KMS-11 (cell line): ENCODE measurements at regions not wholly inside any gene's neighbourhood (a gene's known extent, or its start where the extent isn't known, plus 50 kb on each side); places are given as distances from the start of the nearest gene placed in this dataset.

ENCODE experiments used
- H2AFZ ChIP-seq: fragments of 200-600 bp; sonication (generic); 2 replicates; pipeline ENCODE4 v1.6.1; 2016; ENCODE audit warnings: antibody characterized with exemption, mixed run types, low read depth
- H3K27ac ChIP-seq: fragments of 200-600 bp; sonication (generic); 2 replicates; pipeline ENCODE4 v1.6.1; 2016; ENCODE audit warnings: mild to moderate bottlenecking, mixed run types
- H3K27me3 ChIP-seq: fragments of 200-600 bp; sonication (generic); 2 replicates; pipeline ENCODE4 v1.6.1; 2017; ENCODE audit warnings: mild to moderate bottlenecking, low read depth, mixed run types, moderate library complexity; ENCODE audit not compliant: insufficient read depth
- H3K36me3 ChIP-seq: fragments of 200-600 bp; sonication (generic); 2 replicates; pipeline ENCODE4 v1.6.1; 2017; ENCODE audit warnings: mild to moderate bottlenecking, mixed run types; ENCODE audit not compliant: insufficient read depth
- H3K4me1 ChIP-seq: fragments of 200-600 bp; sonication (generic); 2 replicates; pipeline ENCODE4 v1.6.1; 2016; ENCODE audit warnings: mild to moderate bottlenecking, low read depth, mixed run types; ENCODE audit not compliant: poor library complexity, severe bottlenecking
- H3K4me2 ChIP-seq: fragments of 200-600 bp; sonication (generic); 2 replicates; pipeline ENCODE4 v1.7.0; 2016; ENCODE audit warnings: mild to moderate bottlenecking, mixed run types
- H3K4me3 ChIP-seq: fragments of 200-600 bp; sonication (generic); IDR thresholded peaks from 2 replicates; pipeline ENCODE4 v1.6.1; 2017; ENCODE audit warnings: low read depth, low read length, mixed read lengths; ENCODE audit not compliant: insufficient read depth
- H3K79me2 ChIP-seq: fragments of 200-600 bp; sonication (generic); 2 replicates; pipeline ENCODE4 v1.6.1; 2016; ENCODE audit warnings: low read depth, mixed run types; ENCODE audit not compliant: insufficient read depth
- H3K9ac ChIP-seq: fragments of 200-600 bp; sonication (generic); 2 replicates; pipeline ENCODE4 v1.6.1; 2016; ENCODE audit warnings: mild to moderate bottlenecking, mixed run types
- H4K20me1 ChIP-seq: fragments of 200-600 bp; sonication (generic); 2 replicates; pipeline ENCODE4 v1.6.1; 2016; ENCODE audit warnings: mild to moderate bottlenecking, mixed run types; ENCODE audit not compliant: insufficient read depth
- CTCF ChIP-seq: fragments of 200-600 bp; sonication (generic); conservative IDR thresholded peaks from 2 replicates; pipeline ENCODE4 v1.6.1; 2017; ENCODE audit warnings: low read depth, mild to moderate bottlenecking, antibody characterized with exemption, low read length, moderate library complexity, mixed read lengths

GRCh38 chr2:88829607-88830463 lies 138.4 kb downstream of the RPIA start:
- Histone ChIP-seq H4K20me1 (no peaks in the 10 kb centered on the region), H2AFZ (no peak overlapping the region)
- TF ChIP-seq CTCF = no peak

GRCh38 chr2:88831071-88831791 lies 139.8 kb downstream of the RPIA start:
- H3K4me1 ChIP-seq = peaks cover 67% of the 10 kb centered on the region
- peak overlapping the region; percentile 41 for H2AFZ ChIP-seq
- peak overlapping the region; percentile 99; the same call in 1 of the 2 replicates for H3K9ac ChIP-seq
- no peaks in the 10 kb centered on the region for H3K27me3 ChIP-seq
- no peak overlapping the region for H3K4me3 ChIP-seq
- H3K4me2 ChIP-seq = peak overlapping the region; percentile 98
- peak overlapping the region; percentile 99 for H3K27ac ChIP-seq
- no peaks in the 10 kb centered on the region for H4K20me1 ChIP-seq
- no peaks in the 10 kb centered on the region for H3K36me3 ChIP-seq
- peaks cover 45% of the 10 kb centered on the region for H3K79me2 ChIP-seq
- no peak for TF ChIP-seq CTCF

More at GRCh38 chr2:88829607-88830463, 138.4 kb downstream of the RPIA start:
- Histone ChIP-seq H3K4me1 (peaks cover 53% of the 10 kb centered on the region), H3K27me3 (no peaks in the 10 kb centered on the region), H3K36me3 (no peaks in the 10 kb centered on the region), H3K9ac (no peak overlapping the region), H3K4me2 (peak overlapping the region; percentile 98; the same call in 1 of the 2 replicates), H3K4me3 (no peak overlapping the region), H3K27ac (peak overlapping the region; percentile 3; the same call in 1 of the 2 replicates), H3K79me2 (peaks cover 31% of the 10 kb centered on the region)

GRCh38 chr2:88831792-88832248 lies 140.3 kb downstream of the RPIA start:
- Histone ChIP-seq H3K79me2 (peaks cover 51% of the 10 kb centered on the region), H3K9ac (peak overlapping the region; percentile 99), H3K36me3 (no peaks in the 10 kb centered on the region), H3K4me2 (peak overlapping the region; percentile 98), H3K4me3 (peak overlapping the region; percentile 64), H4K20me1 (no peaks in the 10 kb centered on the region), H3K27ac (peak overlapping the region; percentile 99), H3K27me3 (no peaks in the 10 kb centered on the region), H2AFZ (peak overlapping the region; percentile 41), H3K4me1 (peaks cover 73% of the 10 kb centered on the region)
- peak; percentile 99 for TF ChIP-seq CTCF

- Histone ChIP-seq H3K36me3 (no peaks in the 10 kb centered on the region), H3K27me3 (no peaks in the 10 kb centered on the region), H3K9ac (peak overlapping the region; percentile 99), H3K4me1 (peaks cover 79% of the 10 kb centered on the region), H3K79me2 (peaks cover 58% of the 10 kb centered on the region), H3K4me3 (peak overlapping the region; percentile 64), H3K27ac (peak overlapping the region; percentile 99), H4K20me1 (no peaks in the 10 kb centered on the region), H3K4me2 (peak overlapping the region; percentile 98), H2AFZ (no peak overlapping the region)
- TF ChIP-seq CTCF = peak; percentile 39
Observed at GRCh38 chr2:88832311-88832991, 141.0 kb downstream of the RPIA start.
